Panc1 (cell line): ENCODE measurements at regions not wholly inside any gene's neighbourhood (a gene's known extent, or its start where the extent isn't known, plus 50 kb on each side); places are given as distances from the start of the nearest gene placed in this dataset.

ENCODE experiments used
- ATAC-seq: fragments of 200-7000 bp; cut with Tn5 transposase; 2 replicates; pipeline ENCODE4 v1.9.1; 2020; ENCODE audit warnings: mild to moderate bottlenecking, moderate library complexity
- BruUV-seq: library from RNA; stranded (reverse); fragments of 400-500 nt; replicated peaks from 2 replicates; lab custom pipeline; 2021; lab: Mats Ljungman, UMichigan
- CTCF ChIA-PET: fragments of 300-600 bp; sonication (Branson Sonifier 250); formaldehyde crosslinking; loops from one replicate; lab custom pipeline; 2022; ENCODE audit warnings: antibody characterized with exemption; lab: Charles Lee
- POLR2A ChIA-PET: fragments of 300-600 bp; sonication (Branson Sonifier 250); formaldehyde crosslinking; loops from one replicate; lab custom pipeline; 2022; ENCODE audit warnings: antibody characterized with exemption; lab: Charles Lee
- DNase-seq: peaks from one replicate; pipeline ENCODE4 v3.0.0-alpha.2; 2010; ENCODE audit warnings: low read depth, low spot score
- H3K27ac ChIP-seq: 2 replicates; pipeline ENCODE4 v1.5.1; 2011; ENCODE audit warnings: mild to moderate bottlenecking, low read length, inconsistent platforms
- H3K27me3 ChIP-seq: fragments of 200-500 bp; sonication (Bioruptor generic); 2 replicates; pipeline ENCODE4 v1.6.0; 2014; ENCODE audit warnings: low read length, inconsistent platforms; ENCODE audit not compliant: control insufficient read depth, insufficient read depth
- H3K36me3 ChIP-seq: fragments of 200-500 bp; sonication (Bioruptor generic); 2 replicates; pipeline ENCODE4 v1.5.1; 2014; ENCODE audit warnings: inconsistent platforms, mild to moderate bottlenecking, low read length, moderate library complexity; ENCODE audit not compliant: control insufficient read depth, insufficient read depth
- H3K4me1 ChIP-seq: 2 replicates; pipeline ENCODE4 v1.5.1; 2011; ENCODE audit warnings: inconsistent platforms, mild to moderate bottlenecking, low read length, moderate library complexity; ENCODE audit not compliant: control insufficient read depth, insufficient read depth
- H3K4me3 ChIP-seq, 2 experiments: 2 replicates each; pipeline ENCODE4 v1.5.1; 2011 to 2012; ENCODE audit warnings: low read depth in 2 of 2, low read length in 2 of 2, mild to moderate bottlenecking in 2 of 2, inconsistent platforms in 1 of 2, moderate library complexity in 1 of 2
- H3K9me3 ChIP-seq: fragments of 200-500 bp; sonication (Bioruptor generic); 2 replicates; pipeline ENCODE4 v1.5.1; 2014; ENCODE audit warnings: low read depth, mild to moderate bottlenecking, inconsistent platforms, low read length, moderate library complexity; ENCODE audit not compliant: control insufficient read depth, insufficient read depth
- CTCF ChIP-seq: fragments of 450-650 bp; IDR thresholded peaks from 2 replicates; pipeline ENCODE4 v1.5.1; 2017; ENCODE audit warnings: mild to moderate bottlenecking
- POLR2AphosphoS5 ChIP-seq: IDR thresholded peaks from 2 replicates; pipeline ENCODE4 v1.6.1; 2012; ENCODE audit warnings: mild to moderate bottlenecking, low read depth, low read length, moderate library complexity
- REST ChIP-seq, 2 experiments: IDR thresholded peaks; 2 replicates each; pipeline ENCODE4 v1.6.1; 2011 to 2012; ENCODE audit warnings: low read depth in 2 of 2, control low read depth in 1 of 2, low read length in 1 of 2, mild to moderate bottlenecking in 1 of 2, moderate library complexity in 1 of 2; ENCODE audit not compliant: insufficient read depth in 1 of 2
- SIN3A ChIP-seq: IDR thresholded peaks from 2 replicates; pipeline ENCODE4 v1.6.1; 2012; ENCODE audit warnings: low read depth, mild to moderate bottlenecking, low read length, moderate library complexity, borderline replicate concordance; ENCODE audit not compliant: insufficient read depth
- TCF7L2 ChIP-seq: IDR thresholded peaks from 2 replicates; pipeline ENCODE4 v1.6.1; 2011; ENCODE audit warnings: mild to moderate bottlenecking, low read depth, low read length, inconsistent platforms
- in situ Hi-C: cut with HindIII; loops from 2 replicates; pipeline ENCODE4 v1.10.0; 2016; ENCODE audit warnings: low sequenced_read_pairs, low pct_unique_long_range_greater_than_20kb
- intact Hi-C: fragments of 100-400 bp; cut with micrococcal nuclease; formaldehyde crosslinking; loops from one replicate; pipeline ENCODE4 v1.10.0; 2022; ENCODE audit not compliant: unreplicated experiment

- no peaks in the 10 kb centered on the region for H3K36me3 ChIP-seq
- H3K27ac ChIP-seq, result no peak overlapping the region
- H3K27me3 ChIP-seq, result no peaks in the 10 kb centered on the region
- intact Hi-C loops, result no loop called here
- no peak for TF ChIP-seq REST (IDR thresholded peaks at IDR 0.05; ENCODE audit: insufficient read depth in 1 of 2, low read depth in 2 of 2, low read length in 1 of 2)
- TF ChIP-seq POLR2AphosphoS5, result no peak
- no peak overlapping the region for H3K4me3 ChIP-seq
- ChIA-PET CTCF (no interaction called here), POLR2A (no interaction called here)
- BruUV-seq, result no TSS peak
- ATAC-seq (no peak), DNase-seq (no peak)
- no peaks in the 10 kb centered on the region for H3K4me1 ChIP-seq
- in situ Hi-C loops, result no loop called here
- no peaks in the 10 kb centered on the region for H3K9me3 ChIP-seq
Observed at GRCh38 chr6:91366781-91367180, 779.9 kb upstream of the MAP3K7 start.

GRCh38 chr6:91358986-91359385, 772.1 kb upstream of the MAP3K7 start:
- TF ChIP-seq TCF7L2, result no peak
- TF ChIP-seq REST (IDR thresholded peaks at IDR 0.05; ENCODE audit: insufficient read depth in 1 of 2, low read depth in 2 of 2, low read length in 1 of 2), result no peak
- TF ChIP-seq POLR2AphosphoS5, result no peak
- TF ChIP-seq CTCF, result no peak
- TF ChIP-seq SIN3A, result no peak
- in situ Hi-C loops (no loop called here), intact Hi-C loops (no loop called here)
- no peak for ATAC-seq
- H3K27ac ChIP-seq, result no peak overlapping the region
- H3K27me3 ChIP-seq, result no peaks in the 10 kb centered on the region
- H3K36me3 ChIP-seq, result no peaks in the 10 kb centered on the region
- no peak for DNase-seq
- ChIA-PET CTCF (no interaction called here), POLR2A (no interaction called here)
- no peaks in the 10 kb centered on the region for H3K4me1 ChIP-seq
- no peak overlapping the region for H3K4me3 ChIP-seq
- H3K9me3 ChIP-seq, result no peaks in the 10 kb centered on the region
- no TSS peak for BruUV-seq
